Activated T-cell treated with anti-CD3 and anti-CD28 coated beads, Interleukin-2, amount 50 U/mL, for 72 hours (primary cell): ENCODE measurements at regions not wholly inside any gene's neighbourhood (a gene's known extent, or its start where the extent isn't known, plus 50 kb on each side); places are given as distances from the start of the nearest gene placed in this dataset.

ENCODE experiments used
- ATAC-seq, 2 donors: fragments of 150-1000 bp; cut with Tn5 transposase; replicated peaks in 1 of 2; 2 replicates each; pipeline ENCODE4 v1.10.0; 2021; ENCODE audit warnings: moderate library complexity in 2 of 2, mild to moderate bottlenecking in 1 of 2
- DNase-seq, 2 donors: peaks; one replicate each; pipeline ENCODE4 v3.0.0; 2021 to 2022; ENCODE audit warnings: mixed read lengths in 1 of 2
- H3K27ac Mint-ChIP-seq: one replicate; pipeline ENCODE4 v1.8.0; 2022; ENCODE audit warnings: mild to moderate bottlenecking, moderate library complexity, mixed read lengths
- H3K27me3 Mint-ChIP-seq: one replicate; pipeline ENCODE4 v1.8.0; 2022; ENCODE audit warnings: low read depth, mixed read lengths
- H3K36me3 Mint-ChIP-seq, 2 donors: one replicate each; pipeline ENCODE4 v1.8.0; 2022; ENCODE audit warnings: mixed read lengths in 2 of 2, mild to moderate bottlenecking in 1 of 2; ENCODE audit not compliant: insufficient read depth in 2 of 2
- H3K4me1 Mint-ChIP-seq: one replicate; pipeline ENCODE4 v1.8.0; 2022; ENCODE audit warnings: low read depth, mixed read lengths
- H3K4me3 Mint-ChIP-seq, 2 donors: one replicate each; pipeline ENCODE4 v1.8.0; 2022; ENCODE audit warnings: mild to moderate bottlenecking in 2 of 2, mixed read lengths in 2 of 2, moderate library complexity in 2 of 2
- H3K9me3 Mint-ChIP-seq, 2 donors: one replicate each; pipeline ENCODE4 v1.8.0; 2022; ENCODE audit warnings: mixed read lengths in 2 of 2

GRCh38 chr10:56991591-56992069, 630.6 kb upstream of the ZWINT start:
- Mint-ChIP-seq H3K27ac (no peak overlapping the region), H3K4me3 (no peak overlapping the region), H3K36me3 (peaks cover 0 to 4% of the 10 kb centered on the region in 2 donors), H3K9me3 (peaks cover 8 to 11% of the 10 kb centered on the region in 2 donors), H3K27me3 (no peaks in the 10 kb centered on the region), H3K4me1 (no peaks in the 10 kb centered on the region)
- no peak for DNase-seq
- no peak for ATAC-seq

- Mint-ChIP-seq H3K4me1 (no peaks in the 10 kb centered on the region), H3K36me3 (no peaks in the 10 kb centered on the region), H3K27ac (no peak overlapping the region), H3K4me3 (no peak overlapping the region), H3K9me3 (peaks cover 3 to 11% of the 10 kb centered on the region in 2 donors), H3K27me3 (no peaks in the 10 kb centered on the region)
- ATAC-seq (no peak), DNase-seq (no peak)
These were observed 614.5 kb upstream of the ZWINT start for GRCh38 chr10:56975513-56975912.

DNA sequence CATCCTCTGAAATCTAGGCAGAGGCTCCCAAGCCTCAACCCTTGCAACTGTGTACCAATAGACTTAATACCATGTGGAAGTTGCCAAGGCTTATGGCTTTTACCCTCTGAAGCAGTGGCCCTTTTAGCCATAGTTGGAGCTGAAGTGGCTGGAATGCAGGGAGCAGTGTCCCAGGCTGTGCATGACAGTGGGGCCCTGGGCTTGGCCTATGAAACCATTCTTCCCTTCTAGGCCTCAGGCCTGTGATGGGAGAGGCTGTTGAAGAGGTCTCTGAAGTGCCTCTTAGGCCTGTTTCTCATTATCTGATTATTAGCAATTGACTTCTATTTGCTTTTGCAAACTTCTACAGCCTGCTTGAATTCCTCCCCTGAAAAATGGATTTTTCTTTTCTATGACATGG, 612.7 kb upstream of the ZWINT start:
- no peak for DNase-seq
- no peaks in the 10 kb centered on the region for H3K27me3 Mint-ChIP-seq
- H3K9me3 Mint-ChIP-seq, result peaks cover 3 to 9% of the 10 kb centered on the region in 2 donors
- H3K4me1 Mint-ChIP-seq, result no peaks in the 10 kb centered on the region
- no peak overlapping the region for H3K27ac Mint-ChIP-seq
- ATAC-seq, result no peak
- H3K36me3 Mint-ChIP-seq, result no peaks in the 10 kb centered on the region
- H3K4me3 Mint-ChIP-seq, result no peak overlapping the region

- H3K4me1 Mint-ChIP-seq, result no peaks in the 10 kb centered on the region
- no peaks in the 10 kb centered on the region for H3K27me3 Mint-ChIP-seq
- no peak overlapping the region for H3K4me3 Mint-ChIP-seq
- peaks cover 8 to 11% of the 10 kb centered on the region in 2 donors for H3K9me3 Mint-ChIP-seq
- DNase-seq, result no peak
- no peaks in the 10 kb centered on the region for H3K36me3 Mint-ChIP-seq
- H3K27ac Mint-ChIP-seq, result no peak overlapping the region
- no peak for ATAC-seq
These were observed 582.2 kb upstream of the ZWINT start for GRCh38 chr10:56943221-56943755.

- no peak overlapping the region for H3K4me3 Mint-ChIP-seq
- ATAC-seq, result no peak
- H3K4me1 Mint-ChIP-seq, result no peaks in the 10 kb centered on the region
- H3K27ac Mint-ChIP-seq, result no peak overlapping the region
- no peaks in the 10 kb centered on the region for H3K27me3 Mint-ChIP-seq
- H3K36me3 Mint-ChIP-seq, result peaks cover 2 to 6% of the 10 kb centered on the region in 2 donors
- no peak for DNase-seq
- peaks cover 10 to 12% of the 10 kb centered on the region in 2 donors for H3K9me3 Mint-ChIP-seq
These were observed 573.5 kb upstream of the ZWINT start for GRCh38 chr10:56934515-56934914.

DNA sequence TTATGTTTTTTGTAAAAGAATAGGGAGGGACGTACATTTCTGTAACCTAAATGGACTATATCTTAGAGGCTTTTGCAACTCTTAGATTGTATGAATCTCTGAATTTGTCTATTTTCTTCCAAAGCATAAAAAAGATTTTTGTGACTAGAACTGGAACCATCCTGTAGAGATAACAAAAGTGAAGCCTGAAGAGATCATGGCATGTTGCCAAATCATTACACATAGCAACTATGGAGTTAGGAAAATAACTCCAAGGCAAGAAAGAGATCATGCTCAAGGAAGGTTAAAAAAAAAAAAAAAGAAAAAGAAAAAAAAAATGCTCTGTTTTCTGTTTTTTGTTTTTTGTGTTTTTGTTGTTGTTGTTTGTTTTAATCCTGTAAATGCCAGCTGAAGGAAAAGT, 567.7 kb upstream of the ZWINT start:
- H3K4me3 Mint-ChIP-seq, result no peak overlapping the region
- H3K27me3 Mint-ChIP-seq, result no peaks in the 10 kb centered on the region
- DNase-seq (no peak), ATAC-seq (no peak)
- H3K36me3 Mint-ChIP-seq, result peaks cover 6 to 11% of the 10 kb centered on the region in 2 donors
- H3K4me1 Mint-ChIP-seq, result no peaks in the 10 kb centered on the region
- peaks cover 16% of the 10 kb centered on the region in 2 donors for H3K9me3 Mint-ChIP-seq
- H3K27ac Mint-ChIP-seq, result no peak overlapping the region

- Mint-ChIP-seq H3K4me3 (no peak overlapping the region), H3K36me3 (peaks cover 6 to 11% of the 10 kb centered on the region in 2 donors), H3K4me1 (no peaks in the 10 kb centered on the region), H3K27me3 (no peaks in the 10 kb centered on the region), H3K27ac (no peak overlapping the region), H3K9me3 (peaks cover 16 to 18% of the 10 kb centered on the region in 2 donors)
- ATAC-seq (no peak), DNase-seq (no peak)
These were observed 566.6 kb upstream of the ZWINT start for GRCh38 chr10:56927701-56928100.

DNA sequence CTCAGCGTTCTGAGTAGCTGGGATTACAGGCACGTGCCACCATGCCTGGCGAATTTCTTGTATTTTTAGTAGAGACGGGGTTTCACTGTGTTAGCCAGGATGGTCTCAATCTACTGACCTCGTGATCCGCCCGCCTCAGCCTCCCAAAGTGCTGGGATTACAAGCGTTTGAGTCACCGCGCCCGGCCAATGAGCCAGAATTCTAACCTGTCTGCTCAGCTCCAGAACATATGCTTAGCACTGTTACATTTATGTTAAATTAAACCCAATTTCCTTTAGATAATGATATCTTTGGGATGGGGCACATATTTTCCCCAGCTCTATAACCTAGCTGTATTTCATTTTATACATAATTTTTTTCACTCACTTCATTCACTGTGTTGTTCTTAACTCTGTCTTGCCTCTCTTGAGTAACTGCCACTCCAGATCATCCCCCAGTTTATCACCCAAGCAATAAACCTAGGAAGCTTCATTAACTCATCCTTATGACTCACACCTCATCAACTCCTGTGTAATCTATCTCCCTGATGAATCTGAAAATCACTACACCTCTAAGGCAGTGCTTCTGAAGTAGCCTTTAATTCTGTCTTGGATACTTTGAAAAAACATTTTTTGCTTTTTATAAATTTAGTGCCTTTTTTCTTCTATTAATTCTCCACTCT, 559.7 kb upstream of the ZWINT start:
- DNase-seq (no peak), ATAC-seq (no peak)
- Mint-ChIP-seq H3K36me3 (peaks cover 0 to 9% of the 10 kb centered on the region in 2 donors), H3K9me3 (peaks cover 16 to 20% of the 10 kb centered on the region in 2 donors), H3K4me1 (no peaks in the 10 kb centered on the region), H3K4me3 (no peak overlapping the region), H3K27ac (no peak overlapping the region), H3K27me3 (no peaks in the 10 kb centered on the region)

- Mint-ChIP-seq H3K27ac (no peak overlapping the region), H3K27me3 (no peaks in the 10 kb centered on the region), H3K4me3 (no peak overlapping the region), H3K36me3 (no peaks in the 10 kb centered on the region), H3K9me3 (peaks cover 5 to 6% of the 10 kb centered on the region in 2 donors), H3K4me1 (no peaks in the 10 kb centered on the region)
- DNase-seq, result no peak
- ATAC-seq, result no peak
These were observed 551.0 kb upstream of the ZWINT start for GRCh38 chr10:56912043-56912442.

DNA sequence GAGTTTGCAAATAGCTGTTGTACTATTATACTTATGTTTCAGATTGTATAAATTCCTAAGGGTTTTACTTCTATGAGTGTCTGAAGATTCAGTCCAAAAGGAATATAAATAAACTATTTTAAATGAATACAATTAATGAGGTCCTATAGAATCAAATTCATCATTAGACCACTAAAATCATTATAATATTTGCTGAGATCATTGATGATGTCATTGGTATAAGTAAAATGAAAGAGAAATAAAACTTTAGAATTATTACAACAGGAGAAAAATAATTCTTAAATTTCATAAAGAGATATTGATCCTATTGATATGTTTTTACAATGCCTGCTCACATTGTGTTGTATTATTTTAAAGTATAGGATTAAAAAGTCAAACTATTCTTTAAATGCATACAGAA, 544.0 kb upstream of the ZWINT start:
- no peak for ATAC-seq
- Mint-ChIP-seq H3K27ac (no peak overlapping the region), H3K36me3 (peaks cover 0 to 2% of the 10 kb centered on the region in 2 donors), H3K4me1 (no peaks in the 10 kb centered on the region), H3K9me3 (no peaks in the 10 kb centered on the region), H3K4me3 (no peak overlapping the region), H3K27me3 (no peaks in the 10 kb centered on the region)
- no peak for DNase-seq

DNA sequence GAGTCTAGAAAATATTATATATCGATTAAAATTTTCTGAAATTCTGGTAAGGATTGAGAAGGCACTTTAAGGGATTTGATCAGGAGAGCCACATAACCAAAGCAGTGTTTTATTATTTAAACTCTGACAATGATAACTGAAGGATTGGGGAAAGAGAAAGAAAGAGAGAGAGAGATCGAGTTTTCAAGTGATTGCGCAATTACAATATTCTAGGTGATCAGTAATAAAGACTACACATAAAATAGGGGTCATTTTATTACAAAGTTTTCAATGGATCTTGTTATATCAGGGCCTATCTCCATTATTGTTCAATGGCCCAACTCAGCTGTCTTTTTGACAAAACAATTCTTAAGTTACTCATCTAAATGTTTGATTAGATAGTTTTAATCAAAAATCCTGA, 541.5 kb upstream of the ZWINT start:
- Mint-ChIP-seq H3K27me3 (no peaks in the 10 kb centered on the region), H3K9me3 (peaks cover 0 to 4% of the 10 kb centered on the region in 2 donors), H3K4me3 (no peak overlapping the region), H3K4me1 (no peaks in the 10 kb centered on the region), H3K36me3 (peaks cover 0 to 2% of the 10 kb centered on the region in 2 donors), H3K27ac (no peak overlapping the region)
- ATAC-seq (no peak), DNase-seq (no peak)

- no peak for ATAC-seq
- Mint-ChIP-seq H3K27ac (no peak overlapping the region), H3K9me3 (peaks cover 7% of the 10 kb centered on the region in 2 donors), H3K36me3 (no peaks in the 10 kb centered on the region), H3K4me3 (no peak overlapping the region), H3K4me1 (no peaks in the 10 kb centered on the region), H3K27me3 (no peaks in the 10 kb centered on the region)
- DNase-seq, result no peak
These were observed 534.2 kb upstream of the ZWINT start for GRCh38 chr10:56895306-56895705.

- H3K27me3 Mint-ChIP-seq, result no peaks in the 10 kb centered on the region
- DNase-seq, result no peak
- no peak for ATAC-seq
- H3K4me3 Mint-ChIP-seq, result no peak overlapping the region
- no peaks in the 10 kb centered on the region for H3K36me3 Mint-ChIP-seq
- no peak overlapping the region for H3K27ac Mint-ChIP-seq
- H3K4me1 Mint-ChIP-seq, result no peaks in the 10 kb centered on the region
- peaks cover 0 to 2% of the 10 kb centered on the region in 2 donors for H3K9me3 Mint-ChIP-seq
These were observed 520.2 kb upstream of the ZWINT start for GRCh38 chr10:56881218-56881617.

- Mint-ChIP-seq H3K27ac (no peak overlapping the region), H3K4me1 (no peaks in the 10 kb centered on the region), H3K9me3 (peaks cover 0 to 2% of the 10 kb centered on the region in 2 donors), H3K4me3 (no peak overlapping the region), H3K36me3 (no peaks in the 10 kb centered on the region), H3K27me3 (no peaks in the 10 kb centered on the region)
- DNase-seq (no peak), ATAC-seq (no peak)
These were observed 519.5 kb upstream of the ZWINT start for GRCh38 chr10:56880606-56881005.
